ENCODE measurements at regions not wholly inside any gene's neighbourhood (a gene's known extent, or its start where the extent isn't known, plus 50 kb on each side); places are given as distances from the start of the nearest gene placed in this dataset.

DNA sequence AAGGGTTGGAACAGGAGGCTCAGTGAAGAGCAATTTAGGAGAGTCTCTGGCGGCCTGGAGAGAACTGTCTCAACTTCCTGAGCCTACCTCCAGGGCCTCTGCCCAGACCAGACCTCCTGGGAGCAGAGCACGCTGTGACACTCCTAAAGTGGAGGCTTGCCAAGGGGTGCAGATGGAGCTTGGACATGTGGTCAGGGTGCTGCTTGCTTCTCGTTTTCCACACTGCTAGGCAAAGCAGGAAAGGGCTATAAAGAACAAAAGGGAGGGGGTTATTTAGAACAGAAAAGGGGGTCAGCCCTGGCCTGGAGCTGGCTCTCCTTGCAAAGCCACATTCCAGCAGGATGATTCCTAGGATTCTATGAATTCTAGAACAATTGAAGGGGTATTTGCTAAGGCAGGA, 145.7 kb upstream of the GGTLC1 start:
- intact Hi-C loops (cut with DNase I), result no loop called here
- no peak overlapping the region for H3K4me3 ChIP-seq
- DNase-seq, result peak; percentile 43
- peaks cover 0 to 19% (median 2%) of the 10 kb centered on the region in 4 donors for H3K4me1 ChIP-seq
- no peak for TF ChIP-seq EP300 (IDR thresholded peaks at IDR 0.05)
- no peak for TF ChIP-seq POLR2A (IDR thresholded peaks at IDR 0.05)
- no peak for TF ChIP-seq POLR2AphosphoS5 (IDR thresholded peaks at IDR 0.05)
- no peak for TF ChIP-seq CTCF (IDR thresholded peaks at IDR 0.05)
- H3K9me3 ChIP-seq, result no peaks in the 10 kb centered on the region
- H3K27ac ChIP-seq, result no peak overlapping the region
- no peaks in the 10 kb centered on the region for H3K36me3 ChIP-seq
- 27 to 43% methylated on average over 3 of the region's 3 CpGs for WGBS, 2 donors
- H3K27me3 ChIP-seq, result no peaks in the 10 kb centered on the region

DNA sequence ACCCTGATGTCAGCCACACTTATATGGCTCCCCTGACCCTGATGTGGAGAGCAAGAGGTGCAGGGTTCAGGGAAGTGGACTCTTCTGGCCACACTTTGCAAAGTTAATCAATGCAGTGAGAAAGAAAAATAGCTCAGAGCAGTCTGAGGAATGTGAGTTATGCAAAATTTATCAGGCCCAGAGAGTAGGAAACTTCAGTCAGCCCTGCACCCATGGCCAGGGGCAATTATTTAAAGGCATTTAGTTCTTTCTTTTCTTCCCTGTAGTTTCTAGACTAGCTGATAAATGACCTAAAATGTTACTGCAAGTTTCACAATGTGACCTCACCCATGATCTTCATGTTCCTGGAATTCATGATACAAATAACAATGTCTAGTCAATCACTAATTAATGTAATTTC, 143.7 kb upstream of the GGTLC1 start:
- TF ChIP-seq POLR2A (IDR thresholded peaks at IDR 0.05) (no peak), POLR2AphosphoS5 (IDR thresholded peaks at IDR 0.05) (no peak), CTCF (IDR thresholded peaks at IDR 0.05) (no peak), EP300 (IDR thresholded peaks at IDR 0.05) (no peak)
- H3K9me3 ChIP-seq, result no peaks in the 10 kb centered on the region
- H3K4me3 ChIP-seq, result no peak overlapping the region
- H3K27me3 ChIP-seq, result no peaks in the 10 kb centered on the region
- peak; percentile 10 for DNase-seq
- peaks cover 0 to 19% (median 2%) of the 10 kb centered on the region in 4 donors for H3K4me1 ChIP-seq
- H3K36me3 ChIP-seq, result no peaks in the 10 kb centered on the region
- H3K27ac ChIP-seq, result no peak overlapping the region
- intact Hi-C loops (cut with DNase I), result no loop called here

GRCh38 chr20:24131684-24132083, 143.1 kb upstream of the GGTLC1 start:
- no peaks in the 10 kb centered on the region for H3K36me3 ChIP-seq
- H3K27me3 ChIP-seq, result no peaks in the 10 kb centered on the region
- no peak overlapping the region for H3K4me3 ChIP-seq
- intact Hi-C loops (cut with DNase I), result no loop called here
- H3K27ac ChIP-seq, result no peak overlapping the region
- H3K4me1 ChIP-seq, result peaks cover 0 to 19% (median 2%) of the 10 kb centered on the region in 4 donors
- H3K9me3 ChIP-seq, result no peaks in the 10 kb centered on the region
- WGBS, 2 donors, result 68 to 76% methylated on average over 1 of the region's 1 CpG
- DNase-seq, result no peak
- TF ChIP-seq CTCF (IDR thresholded peaks at IDR 0.05) (no peak), EP300 (IDR thresholded peaks at IDR 0.05) (no peak), POLR2A (IDR thresholded peaks at IDR 0.05) (no peak), POLR2AphosphoS5 (IDR thresholded peaks at IDR 0.05) (no peak)

- Histone ChIP-seq H3K27ac (no peak overlapping the region), H3K4me1 (peaks cover 0 to 19% (median 2%) of the 10 kb centered on the region in 4 donors), H3K36me3 (no peaks in the 10 kb centered on the region), H3K27me3 (no peaks in the 10 kb centered on the region), H3K4me3 (no peak overlapping the region), H3K9me3 (no peaks in the 10 kb centered on the region)
- TF ChIP-seq EP300 (IDR thresholded peaks at IDR 0.05) (no peak), CTCF (IDR thresholded peaks at IDR 0.05) (no peak), POLR2AphosphoS5 (IDR thresholded peaks at IDR 0.05) (no peak), POLR2A (IDR thresholded peaks at IDR 0.05) (no peak)
- intact Hi-C loops (cut with DNase I), result no loop called here
- peak; percentile 12 for DNase-seq
- WGBS, 2 donors, result 68 to 82% methylated on average over 4 of the region's 4 CpGs
These were observed 142.7 kb upstream of the GGTLC1 start for GRCh38 chr20:24131281-24131680.

DNA sequence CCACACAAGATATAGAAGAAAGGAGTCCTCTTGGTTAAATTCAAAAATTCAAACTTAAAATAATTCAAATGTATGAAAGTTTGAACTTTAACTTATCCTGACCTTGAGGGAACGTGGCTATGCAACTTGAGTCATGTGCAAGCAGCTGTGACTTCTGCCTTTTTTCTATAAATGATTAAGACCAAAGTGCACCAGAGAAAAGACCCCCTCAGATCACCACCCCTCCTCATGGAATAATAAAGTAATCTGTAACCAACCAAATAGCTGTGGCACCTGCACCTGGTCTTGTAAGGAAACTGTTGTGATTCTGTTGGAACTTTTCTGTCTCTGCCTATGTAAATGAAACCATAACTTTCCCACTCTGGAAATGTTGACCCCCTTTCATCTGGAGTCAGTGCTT, 141.1 kb upstream of the GGTLC1 start:
- Histone ChIP-seq H3K9me3 (peaks cover 0 to 4% (median 0%) of the 10 kb centered on the region in 4 donors), H3K4me3 (no peak overlapping the region), H3K27me3 (no peaks in the 10 kb centered on the region), H3K27ac (no peak overlapping the region), H3K36me3 (no peaks in the 10 kb centered on the region), H3K4me1 (peaks cover 0 to 17% (median 2%) of the 10 kb centered on the region in 4 donors)
- WGBS, 2 donors, result 18 to 56% methylated on average over 1 of the region's 1 CpG
- intact Hi-C loops (cut with DNase I), result no loop called here
- DNase-seq, result no peak
- TF ChIP-seq POLR2AphosphoS5 (IDR thresholded peaks at IDR 0.05), result no peak

Measured in sigmoid colon (tissue), 6 donors.